B cell (primary cell): ENCODE measurements at regions not wholly inside any gene's neighbourhood (a gene's known extent, or its start where the extent isn't known, plus 50 kb on each side); places are given as distances from the start of the nearest gene placed in this dataset.

Experiments
- ATAC-seq: fragments of 200-7000 bp; cut with Tn5 transposase; one replicate; pipeline ENCODE4 v1.10.0; 2021; ENCODE audit warnings: low read depth, mild to moderate bottlenecking, moderate number of reproducible peaks, moderate library complexity
- CTCF ChIA-PET: fragments of 350-600 bp; sonication (Branson Sonifier 250); formaldehyde crosslinking; loops from one replicate; lab custom pipeline; 2021; ENCODE audit warnings: antibody characterized with exemption, inconsistent platforms; lab: Charles Lee
- POLR2A ChIA-PET: fragments of 350-600 bp; sonication (Branson Sonifier 250); formaldehyde crosslinking; loops from one replicate; lab custom pipeline; 2021; ENCODE audit warnings: antibody characterized with exemption; lab: Charles Lee
- DNase-seq: peaks from one replicate; pipeline ENCODE4 v3.0.0; 2013
- H2AFZ ChIP-seq: 2 replicates; pipeline ENCODE4 v1.6.1; 2012; ENCODE audit warnings: mild to moderate bottlenecking, low read depth, low read length; ENCODE audit not compliant: insufficient read depth, poor library complexity, severe bottlenecking
- H3K27ac ChIP-seq, 2 donors: 1 replicate in 1 of 2; 2 replicates in 1 of 2; pipeline ENCODE4 v1.5.1; 2012 to 2013; ENCODE audit warnings: low read length in 2 of 2, mild to moderate bottlenecking in 2 of 2, moderate library complexity in 1 of 2
- H3K27me3 ChIP-seq, 4 experiments: fragments of 200-600 bp in 1 of 4; sonication (generic) in 1 of 4; replicated peaks in 1 of 4; 1 replicate in 2 of 4; 2 replicates in 2 of 4; pipeline versions ENCODE4 v1.6.1 to v1.7.0; 2013 to 2016; ENCODE audit warnings: low read length in 3 of 4, mild to moderate bottlenecking in 2 of 4, mixed read lengths in 1 of 4, moderate library complexity in 1 of 4; ENCODE audit not compliant: insufficient read depth in 4 of 4, control insufficient read depth in 3 of 4; ENCODE audit errors: control extremely low read depth in 1 of 4
- H3K36me3 ChIP-seq, 2 experiments: replicated peaks in 1 of 2; 1 replicate in 1 of 2; 2 replicates in 1 of 2; pipeline versions ENCODE4 v1.6.1 to v1.7.1; 2013; ENCODE audit warnings: low read length in 1 of 2; ENCODE audit not compliant: insufficient read depth in 2 of 2, control insufficient read depth in 1 of 2; ENCODE audit errors: control extremely low read depth in 1 of 2, extremely low read depth in 1 of 2
- H3K4me1 ChIP-seq, 2 donors: fragments of 200-600 bp in 1 of 2; sonication (generic) in 1 of 2; 1 replicate in 1 of 2; 2 replicates in 1 of 2; pipeline versions ENCODE4 v1.5.1 to v1.6.1; 2013 to 2017; ENCODE audit warnings: low read length in 2 of 2; ENCODE audit not compliant: control insufficient read depth in 2 of 2, insufficient read depth in 2 of 2
- H3K4me2 ChIP-seq: replicated peaks from 2 replicates; pipeline ENCODE3; 2012; ENCODE audit warnings: mild to moderate bottlenecking, low read depth, low read length; ENCODE audit not compliant: poor library complexity, severe bottlenecking
- H3K4me3 ChIP-seq, 5 experiments: fragments of 200-600 bp in 1 of 5; sonication (generic) in 1 of 5; 1 replicate in 3 of 5; 2 replicates in 2 of 5; pipeline versions ENCODE4 v1.5.1 to v1.7.0; 2011 to 2016; ENCODE audit warnings: low read length in 4 of 5, mild to moderate bottlenecking in 4 of 5, low read depth in 2 of 5, control low read depth in 1 of 5, moderate library complexity in 1 of 5; ENCODE audit not compliant: insufficient read depth in 1 of 5; ENCODE audit errors: control extremely low read depth in 1 of 5, extremely low read depth in 1 of 5
- H3K79me2 ChIP-seq: fragments of 200-600 bp; sonication (generic); one replicate; pipeline ENCODE4 v1.6.0; 2016; ENCODE audit warnings: low read length; ENCODE audit not compliant: control insufficient read depth, insufficient read depth
- H3K9ac ChIP-seq: fragments of 200-600 bp; sonication (generic); 2 replicates; pipeline ENCODE4 v1.6.1; 2017; ENCODE audit warnings: mild to moderate bottlenecking, low read length, moderate library complexity
- H3K9me3 ChIP-seq, 3 donors: one replicate each; pipeline versions ENCODE4 v1.6.1 to v1.7.1; 2013; ENCODE audit warnings: low read length in 2 of 3; ENCODE audit not compliant: control insufficient read depth in 2 of 3, insufficient read depth in 1 of 3; ENCODE audit errors: control extremely low read depth in 1 of 3
- H4K20me1 ChIP-seq: 2 replicates; pipeline ENCODE4 v1.6.0; 2012; ENCODE audit warnings: mild to moderate bottlenecking, low read length; ENCODE audit not compliant: insufficient read depth, control insufficient read depth, poor library complexity, severe bottlenecking
- H3K27ac Mint-ChIP-seq: one replicate; pipeline ENCODE4 v1.8.0; 2021; ENCODE audit warnings: mixed read lengths
- H3K27me3 Mint-ChIP-seq: one replicate; pipeline ENCODE4 v1.8.0; 2021; ENCODE audit warnings: mixed read lengths
- H3K4me1 Mint-ChIP-seq: one replicate; pipeline ENCODE4 v1.8.0; 2021; ENCODE audit warnings: mixed read lengths
- H3K4me3 Mint-ChIP-seq: one replicate; pipeline ENCODE4 v1.8.0; 2021; ENCODE audit warnings: mixed read lengths
- H3K9me3 Mint-ChIP-seq: one replicate; pipeline ENCODE4 v1.8.0; 2022; ENCODE audit warnings: mixed read lengths; ENCODE audit not compliant: insufficient read depth
- EZH2 ChIP-seq: IDR thresholded peaks from 2 replicates; pipeline ENCODE4 v1.6.1; 2012; ENCODE audit warnings: borderline replicate concordance, low read depth, mild to moderate bottlenecking, moderate library complexity, low read length; ENCODE audit not compliant: insufficient read depth, poor library complexity, severe bottlenecking
- WGBS: methylation state at CpG from one replicate; pipeline ENCODE4 v1.1.5; 2013; ENCODE audit warnings: missing lambda C conversion rate; ENCODE audit not compliant: insufficient coverage; 5-methylcytosine and 5-hydroxymethylcytosine counted together
- intact Hi-C: fragments of 100-400 bp; cut with micrococcal nuclease; formaldehyde crosslinking; loops from one replicate; pipeline ENCODE4 v1.10.0; 2022
- TF ChIP-seq, protein P1 (sequence below): fragments of 200-600 bp; IDR thresholded peaks from one replicate; pipeline ENCODE4 v1.8.0; 2022; ENCODE audit warnings: antibody characterized with exemption, mild to moderate bottlenecking

DNA sequence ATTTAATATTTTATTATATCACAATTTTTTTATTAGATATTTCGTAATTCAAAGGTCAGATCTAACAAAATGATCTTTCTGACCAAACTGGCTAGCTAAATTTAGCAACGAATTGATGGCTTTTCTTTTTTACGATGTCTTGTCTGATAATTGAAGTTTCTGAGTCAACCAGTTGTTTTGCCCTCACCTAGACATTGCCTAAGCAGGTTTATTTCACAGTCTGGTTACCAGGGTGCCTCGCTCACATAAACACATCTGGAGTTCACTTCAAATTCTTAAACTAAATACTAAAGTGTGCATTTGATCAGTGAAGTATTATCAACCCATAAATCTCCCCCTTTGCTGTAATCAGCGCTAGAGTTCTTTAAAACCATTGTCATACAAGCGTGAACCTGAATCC lies 448.3 kb downstream of the TLE4 start:
- H3K27ac Mint-ChIP-seq: no peak overlapping the region
- ATAC-seq: no peak
- ChIA-PET CTCF (no interaction called here), POLR2A (no interaction called here)
- intact Hi-C loops: no loop called here
- H3K9ac ChIP-seq: no peak overlapping the region
- no peaks in the 10 kb centered on the region for H3K4me1 ChIP-seq
- no peaks in the 10 kb centered on the region for H3K9me3 ChIP-seq
- H3K27me3 Mint-ChIP-seq: no peaks in the 10 kb centered on the region
- H4K20me1 ChIP-seq: no peaks in the 10 kb centered on the region
- no peaks in the 10 kb centered on the region for H3K4me1 Mint-ChIP-seq
- no peaks in the 10 kb centered on the region for H3K27me3 ChIP-seq
- H3K4me2 ChIP-seq: no peak overlapping the region
- H3K4me3 ChIP-seq: no peak overlapping the region
- WGBS: 83% methylated on average over 1 of the region's 6 CpGs
- DNase-seq: no peak
- H3K79me2 ChIP-seq: no peaks in the 10 kb centered on the region
- H3K36me3 ChIP-seq: no peaks in the 10 kb centered on the region
- H3K4me3 Mint-ChIP-seq: no peak overlapping the region
- H3K9me3 Mint-ChIP-seq: no peaks in the 10 kb centered on the region
- no peak for TF ChIP-seq EZH2
- TF ChIP-seq, protein P1, sequence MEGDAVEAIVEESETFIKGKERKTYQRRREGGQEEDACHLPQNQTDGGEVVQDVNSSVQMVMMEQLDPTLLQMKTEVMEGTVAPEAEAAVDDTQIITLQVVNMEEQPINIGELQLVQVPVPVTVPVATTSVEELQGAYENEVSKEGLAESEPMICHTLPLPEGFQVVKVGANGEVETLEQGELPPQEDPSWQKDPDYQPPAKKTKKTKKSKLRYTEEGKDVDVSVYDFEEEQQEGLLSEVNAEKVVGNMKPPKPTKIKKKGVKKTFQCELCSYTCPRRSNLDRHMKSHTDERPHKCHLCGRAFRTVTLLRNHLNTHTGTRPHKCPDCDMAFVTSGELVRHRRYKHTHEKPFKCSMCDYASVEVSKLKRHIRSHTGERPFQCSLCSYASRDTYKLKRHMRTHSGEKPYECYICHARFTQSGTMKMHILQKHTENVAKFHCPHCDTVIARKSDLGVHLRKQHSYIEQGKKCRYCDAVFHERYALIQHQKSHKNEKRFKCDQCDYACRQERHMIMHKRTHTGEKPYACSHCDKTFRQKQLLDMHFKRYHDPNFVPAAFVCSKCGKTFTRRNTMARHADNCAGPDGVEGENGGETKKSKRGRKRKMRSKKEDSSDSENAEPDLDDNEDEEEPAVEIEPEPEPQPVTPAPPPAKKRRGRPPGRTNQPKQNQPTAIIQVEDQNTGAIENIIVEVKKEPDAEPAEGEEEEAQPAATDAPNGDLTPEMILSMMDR: no peak
- H3K27ac ChIP-seq: no peak overlapping the region
- no peak overlapping the region for H2AFZ ChIP-seq

DNA sequence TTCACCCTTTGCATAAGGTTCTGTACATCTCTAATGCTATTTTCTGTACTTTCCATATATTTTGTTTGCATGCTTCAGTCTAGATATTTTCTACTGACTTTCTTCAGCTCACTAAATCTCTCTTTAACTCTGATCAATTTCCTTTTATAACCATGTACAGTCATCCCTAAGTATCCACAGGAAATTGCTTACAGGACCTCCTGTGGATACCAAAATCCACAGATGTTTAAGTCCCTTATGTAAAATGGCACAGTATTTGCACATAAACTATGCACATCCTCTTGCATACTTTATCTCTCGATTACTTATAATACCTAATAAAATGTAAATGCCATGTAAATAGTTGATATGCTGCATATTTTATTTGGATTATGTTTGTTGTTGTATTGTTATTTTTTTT lies 442.1 kb downstream of the TLE4 start:
- Histone ChIP-seq H3K4me2 (no peak overlapping the region), H3K27ac (no peak overlapping the region), H3K36me3 (no peaks in the 10 kb centered on the region), H3K9me3 (peaks cover 0 to 2% (median 0%) of the 10 kb centered on the region in 3 donors), H3K27me3 (no peaks in the 10 kb centered on the region), H3K4me1 (peaks cover 7 to 8% of the 10 kb centered on the region in 2 donors), H3K79me2 (no peaks in the 10 kb centered on the region), H3K4me3 (no peak overlapping the region), H3K9ac (no peak overlapping the region), H4K20me1 (no peaks in the 10 kb centered on the region), H2AFZ (no peak overlapping the region)
- ChIA-PET POLR2A (no interaction called here), CTCF (no interaction called here)
- WGBS: no CpG with 5 or more reads among the region's 1 CpG
- no peak for ATAC-seq
- Mint-ChIP-seq H3K27ac (no peak overlapping the region), H3K27me3 (no peaks in the 10 kb centered on the region), H3K9me3 (peaks cover 3% of the 10 kb centered on the region), H3K4me3 (no peak overlapping the region), H3K4me1 (peaks cover 15% of the 10 kb centered on the region)
- TF ChIP-seq, protein P1: no peak
- no peak for TF ChIP-seq EZH2
- no peak for DNase-seq
- intact Hi-C loops: no loop called here
